Stimulated activated naive CD8-positive, alpha-beta T cell treated with anti-CD3 and anti-CD28 coated beads, Interleukin-15, Interleukin-2, amounts not matched to agents 100 U/mL and 50 U/mL, for 24 hours (primary cell): ENCODE measurements at regions not wholly inside any gene's neighbourhood (a gene's known extent, or its start where the extent isn't known, plus 50 kb on each side); places are given as distances from the start of the nearest gene placed in this dataset.
"Not testable (repeated sequence)": the region's sequence is repeated elsewhere in the genome, so short reads cannot be mapped to it uniquely, and the experiment has no call there.

Experiments
- ATAC-seq: fragments of 150-1000 bp; cut with Tn5 transposase; one replicate; pipeline ENCODE4 v1.10.0; 2021
- DNase-seq: peaks from one replicate; pipeline ENCODE4 v3.0.0; 2021

DNA sequence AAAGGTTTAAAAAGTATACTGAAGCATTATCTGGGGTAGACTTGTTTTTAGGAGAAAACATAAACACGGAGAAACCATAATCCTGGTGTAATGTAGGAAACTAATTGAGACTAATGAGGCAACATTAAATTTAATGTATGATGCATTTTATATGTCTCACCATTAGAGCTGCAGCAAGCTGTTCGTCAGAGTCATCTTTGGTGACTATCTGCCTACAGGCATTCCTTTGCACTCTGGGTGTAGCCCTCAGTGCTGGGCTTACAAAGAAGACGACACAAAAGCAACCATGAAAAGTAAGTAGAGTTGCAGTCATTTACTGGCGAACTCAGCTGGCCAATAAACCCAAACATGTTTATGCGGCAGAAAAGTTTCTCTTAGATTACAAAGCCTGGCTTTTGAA is 415.3 kb upstream of the ZEB2 start:
- ATAC-seq: no peak

DNA sequence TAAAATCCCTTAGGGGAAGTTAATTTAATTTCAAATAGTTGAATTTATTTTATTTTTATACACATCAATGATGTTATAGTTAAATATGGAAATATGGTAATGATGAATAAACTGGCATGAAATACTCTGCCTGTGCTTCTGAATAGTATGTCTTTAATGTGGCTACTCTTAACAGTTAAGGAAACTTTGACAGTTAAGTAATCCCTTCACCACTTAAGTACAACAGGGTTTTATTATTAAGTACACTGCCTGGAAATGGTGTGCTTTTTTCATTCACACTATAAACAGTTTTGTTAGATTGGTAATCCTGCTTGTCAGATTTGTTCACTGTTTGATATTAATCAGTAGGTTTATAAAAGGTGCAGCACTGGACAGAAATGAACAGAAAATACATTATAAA is 412.0 kb upstream of the ZEB2 start:
- DNase-seq (no peak), ATAC-seq (no peak)

More for the DNA sequence above, 415.3 kb upstream of the ZEB2 start:
- DNase-seq: no peak

GRCh38 chr2:144931480-144931879 is 411.6 kb upstream of the ZEB2 start:
- ATAC-seq (no peak), DNase-seq (no peak)

DNA sequence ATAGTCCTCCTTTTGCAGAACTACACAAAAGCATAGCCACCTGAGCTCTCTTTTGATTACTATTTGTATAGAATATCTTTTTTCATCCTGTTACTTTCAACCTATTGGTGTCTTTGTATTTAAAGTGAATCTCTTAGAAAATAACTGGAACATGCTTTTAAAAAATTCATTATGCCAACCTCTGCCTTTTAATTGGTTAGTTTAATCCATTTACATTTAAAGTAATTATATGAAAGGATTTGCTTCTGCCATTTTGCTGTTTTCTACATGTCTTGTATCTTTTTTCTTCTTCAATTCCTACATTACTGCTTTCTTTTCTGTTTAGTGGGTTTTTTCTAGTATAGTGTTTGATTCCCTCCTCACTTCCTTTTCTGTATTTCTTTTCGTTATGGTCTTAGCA is 407.5 kb upstream of the ZEB2 start:
- ATAC-seq (no peak), DNase-seq (no peak)

DNA sequence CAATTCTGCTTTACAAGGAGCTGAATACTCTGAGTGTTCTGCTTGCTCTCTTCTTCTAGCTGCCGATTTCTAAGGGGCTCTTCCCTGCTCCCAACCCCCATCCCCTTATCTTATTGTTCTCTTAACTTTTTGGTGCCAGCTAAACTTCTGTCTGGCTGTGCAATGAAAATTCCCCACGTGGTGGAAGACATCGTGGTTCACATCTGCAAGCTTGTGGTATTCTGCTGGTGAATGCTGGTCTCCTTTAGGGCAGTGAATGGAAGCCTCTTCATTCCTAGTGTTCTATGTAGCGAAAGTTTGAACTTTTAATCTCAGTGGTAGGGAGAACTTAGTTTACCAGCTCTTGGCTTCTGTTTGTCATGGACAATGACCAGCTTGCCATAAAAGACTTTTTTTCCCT is 406.0 kb upstream of the ZEB2 start:
- DNase-seq: no peak
- no peak for ATAC-seq

DNA sequence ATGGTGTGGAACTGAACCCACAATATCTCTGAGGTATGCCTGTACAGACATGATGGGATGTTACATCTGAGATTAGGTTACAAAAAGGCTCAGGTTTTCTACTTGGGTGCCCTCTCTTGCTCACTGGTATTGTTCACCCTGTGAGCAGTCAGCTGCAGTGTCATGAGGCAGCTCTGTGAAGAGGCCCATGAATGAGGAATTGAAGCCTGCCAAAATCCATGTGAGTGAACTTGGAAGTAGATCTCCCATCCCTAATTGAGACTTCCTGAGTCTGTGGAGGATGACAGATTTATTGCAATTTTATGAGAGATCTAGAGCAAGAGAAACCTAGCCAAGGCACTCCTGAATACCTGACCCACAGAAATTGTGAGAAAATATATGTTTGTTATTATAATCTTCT is 404.9 kb upstream of the ZEB2 start:
- DNase-seq: no peak
- no peak for ATAC-seq

GRCh38 chr2:144922519-144922918 is 402.6 kb upstream of the ZEB2 start:
- no peak for ATAC-seq
- no peak for DNase-seq

- ATAC-seq: no peak
- DNase-seq: no peak
Measured at GRCh38 chr2:144920755-144921530, 401.0 kb upstream of the ZEB2 start.

- DNase-seq (no peak), ATAC-seq (no peak)
Measured at GRCh38 chr2:144914622-144915318, 394.9 kb upstream of the ZEB2 start.

- ATAC-seq (no peak), DNase-seq (no peak)
Measured at GRCh38 chr2:144914113-144914512, 394.2 kb upstream of the ZEB2 start.

GRCh38 chr2:144912206-144912605 is 392.3 kb upstream of the ZEB2 start:
- DNase-seq (no peak), ATAC-seq (no peak)

DNA sequence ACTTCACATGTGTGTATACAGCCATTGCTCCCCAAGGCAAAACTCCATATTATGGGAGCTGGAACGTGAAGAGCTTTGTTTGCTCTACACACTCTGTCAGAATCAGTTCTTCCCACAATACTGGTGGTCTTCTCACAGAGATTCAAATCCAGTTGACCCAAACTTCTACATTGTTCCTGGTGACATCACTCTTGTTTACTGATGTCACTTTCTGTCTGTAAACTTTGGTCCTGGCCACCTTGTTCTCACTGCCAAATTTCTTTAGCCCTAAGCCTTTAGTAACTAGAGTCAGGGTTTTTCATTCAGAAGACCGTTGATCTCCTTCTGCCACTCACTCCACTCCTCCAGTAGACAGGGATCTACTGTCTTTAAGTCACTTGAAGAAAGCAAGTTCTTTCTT is 386.0 kb upstream of the ZEB2 start:
- ATAC-seq (no peak), DNase-seq (no peak)

DNA sequence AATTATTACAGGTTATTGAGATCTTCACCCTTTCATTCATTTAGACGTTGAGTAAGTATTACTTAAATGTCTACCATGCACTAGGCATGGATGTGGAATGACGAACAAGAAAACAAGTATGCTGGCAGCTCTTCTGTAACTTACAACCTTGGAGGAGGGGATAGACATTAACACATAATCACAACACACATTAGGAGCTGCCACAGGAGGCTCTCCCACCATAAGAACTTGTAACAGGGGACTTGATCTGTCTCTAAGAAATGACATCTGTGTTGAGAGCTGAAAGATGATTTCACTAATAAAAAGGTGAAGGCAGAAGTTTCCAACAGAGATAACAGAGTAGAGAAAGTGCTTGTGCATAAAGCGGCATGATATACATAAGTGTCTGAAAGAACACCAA is 384.7 kb upstream of the ZEB2 start:
- no peak for ATAC-seq

DNA sequence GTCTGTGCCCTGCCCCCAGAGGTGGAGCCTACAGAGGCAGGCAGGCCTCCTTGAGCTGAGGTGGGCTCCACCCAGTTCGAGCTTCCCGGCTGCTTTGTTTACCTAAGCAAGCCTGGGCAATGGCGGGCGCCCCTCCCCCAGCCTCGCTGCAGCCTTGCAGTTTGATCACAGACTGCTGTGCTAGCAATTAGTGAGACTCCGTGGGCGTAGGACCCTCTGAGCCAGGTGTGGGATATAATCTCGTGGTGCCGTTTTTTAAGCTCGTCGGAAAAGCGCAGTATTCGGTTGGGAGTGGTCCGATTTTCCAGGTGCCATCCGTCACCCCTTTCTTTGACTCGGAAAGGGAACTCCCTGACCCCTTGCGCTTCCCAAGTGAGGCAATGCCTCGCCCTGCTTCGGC is 383.1 kb upstream of the ZEB2 start:
- DNase-seq, ATAC-seq: not testable (repeated sequence)

More for the DNA sequence above, 384.7 kb upstream of the ZEB2 start:
- no peak for DNase-seq

GRCh38 chr2:144901386-144901785 is 381.5 kb upstream of the ZEB2 start:
- not testable (repeated sequence) for ATAC-seq, DNase-seq

DNA sequence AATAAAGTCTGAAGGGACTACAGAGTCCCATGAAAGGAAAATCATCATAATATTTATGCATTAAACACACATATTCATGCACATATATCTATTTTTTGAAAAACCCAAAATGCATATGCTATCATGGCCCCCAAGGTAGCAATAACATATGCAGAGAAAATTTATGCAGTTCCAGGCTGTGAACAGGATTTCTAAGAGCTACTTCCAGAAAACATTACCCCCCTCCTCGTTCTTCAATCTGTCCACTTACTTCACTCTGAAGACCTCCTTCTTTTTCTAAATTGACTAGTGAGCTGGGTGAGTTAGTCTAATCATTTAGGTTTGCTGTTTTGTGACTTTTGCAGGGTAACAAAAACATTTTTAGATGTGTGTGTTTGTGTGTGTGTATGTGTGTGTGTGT is 376.4 kb upstream of the ZEB2 start:
- ATAC-seq (no peak), DNase-seq (no peak)

DNA sequence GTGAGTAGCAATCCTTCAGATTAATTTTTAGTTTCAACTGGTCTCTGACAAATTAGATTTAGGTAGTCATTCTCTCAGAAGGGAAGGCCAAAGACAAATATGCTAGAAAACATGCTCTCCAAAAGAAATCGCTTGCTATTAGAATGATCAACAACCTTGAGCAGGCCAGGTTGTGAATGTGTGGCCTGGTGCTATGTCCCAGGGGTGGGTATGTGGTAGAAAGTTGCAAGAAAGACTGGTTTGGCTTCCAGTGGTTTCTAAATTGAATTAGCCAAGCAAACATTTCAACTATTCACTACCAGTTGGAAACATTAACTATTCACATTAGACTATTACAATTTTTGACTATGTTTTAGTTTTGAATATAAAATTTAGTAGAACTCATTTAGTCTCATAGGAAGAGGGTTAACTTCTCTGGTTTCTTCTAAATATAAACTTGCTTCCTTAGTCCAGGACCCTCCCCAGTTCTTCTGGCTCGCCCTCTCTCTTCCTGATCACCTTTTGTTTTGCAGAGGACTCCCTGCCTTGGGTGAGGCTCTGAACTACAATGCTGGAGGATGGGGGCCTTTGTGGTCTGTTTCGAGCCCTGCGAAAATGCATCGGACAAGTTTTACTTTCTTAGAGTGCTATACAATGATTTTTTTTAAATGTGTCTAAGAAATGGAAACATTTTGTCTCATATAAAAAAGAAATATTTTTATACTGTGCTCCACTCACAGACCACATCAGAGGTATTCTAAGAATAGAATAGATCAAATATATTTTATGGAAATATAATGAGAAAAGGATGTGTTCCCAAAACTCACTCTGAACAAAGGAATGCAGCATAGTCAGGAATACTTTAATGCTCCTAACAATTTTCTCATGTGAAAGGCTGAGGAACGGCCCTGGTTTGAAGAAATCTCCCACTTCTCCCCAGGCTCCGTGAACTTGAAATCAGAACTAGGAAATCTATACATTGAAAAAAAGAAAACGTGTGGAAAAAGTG is 375.0 kb upstream of the ZEB2 start:
- no peak for DNase-seq
- no peak for ATAC-seq

- ATAC-seq: no peak
- DNase-seq: no peak
Measured at GRCh38 chr2:144893464-144893863, 373.5 kb upstream of the ZEB2 start.

GRCh38 chr2:144890828-144891227 is 370.9 kb upstream of the ZEB2 start:
- ATAC-seq (no peak), DNase-seq (no peak)

DNA sequence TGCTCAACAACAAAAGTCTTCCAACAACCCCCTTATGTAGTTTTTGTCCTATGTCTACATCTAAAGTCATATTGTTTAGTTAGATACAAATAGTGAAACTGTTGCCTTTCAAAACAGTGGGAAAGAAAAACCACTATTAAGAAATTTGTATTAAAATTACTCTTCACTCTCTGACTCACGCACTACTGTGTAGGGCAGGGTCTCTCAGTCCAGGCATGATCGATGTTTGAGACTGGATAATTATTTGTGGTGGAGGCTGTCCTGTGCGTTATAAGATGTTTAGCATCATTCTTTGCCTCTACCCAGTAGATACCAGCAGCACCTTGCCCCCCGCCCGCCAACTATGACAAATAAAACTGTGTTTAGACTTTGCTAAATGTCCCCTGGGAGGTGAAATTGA is 369.4 kb upstream of the ZEB2 start:
- ATAC-seq (no peak), DNase-seq (no peak)

DNA sequence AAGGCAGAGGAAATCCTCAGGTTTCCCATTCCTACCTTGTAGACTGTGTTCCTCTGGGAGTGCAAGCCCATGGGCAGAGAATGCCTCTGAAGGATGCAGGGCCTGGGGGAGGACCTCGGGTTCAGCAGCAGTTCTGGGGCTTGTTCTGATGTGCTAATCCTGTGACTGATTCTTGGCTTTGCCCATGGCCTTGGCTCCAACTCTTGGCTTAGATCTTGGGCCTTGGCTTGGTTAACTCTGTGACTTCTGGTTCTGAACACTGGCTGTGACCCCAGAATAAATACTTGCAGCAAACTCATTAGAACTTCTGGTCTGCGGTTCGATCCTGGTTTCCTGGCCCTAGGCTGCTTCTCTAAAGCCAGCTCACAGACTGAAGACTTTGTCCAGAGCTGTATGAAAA is 366.9 kb upstream of the ZEB2 start:
- DNase-seq (no peak), ATAC-seq (no peak)

GRCh38 chr2:144877893-144878292 is 358.0 kb upstream of the ZEB2 start:
- no peak for ATAC-seq
- no peak for DNase-seq

DNA sequence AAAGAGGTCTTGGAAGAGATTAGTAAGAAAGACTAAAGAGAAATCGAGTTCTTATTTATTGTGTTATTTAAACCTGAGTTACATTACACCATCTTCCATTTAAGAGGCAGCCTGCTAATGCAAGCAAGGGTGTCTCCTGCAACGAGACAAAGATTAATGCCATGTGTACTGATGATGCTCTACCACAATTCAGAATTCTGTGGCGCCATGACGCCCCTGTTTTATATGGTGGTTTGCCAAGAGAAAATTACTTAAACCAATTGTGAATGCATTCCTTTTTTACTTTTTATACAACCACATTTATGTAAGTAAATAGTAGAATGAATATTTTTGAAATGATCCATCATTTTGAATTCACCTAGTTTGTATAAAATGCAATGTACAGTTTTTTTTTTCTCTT is 356.1 kb upstream of the ZEB2 start:
- DNase-seq: no peak
- ATAC-seq: no peak
